ENCODE measurements at regions not wholly inside any gene's neighbourhood (a gene's known extent, or its start where the extent isn't known, plus 50 kb on each side); places are given as distances from the start of the nearest gene placed in this dataset.

DNA sequence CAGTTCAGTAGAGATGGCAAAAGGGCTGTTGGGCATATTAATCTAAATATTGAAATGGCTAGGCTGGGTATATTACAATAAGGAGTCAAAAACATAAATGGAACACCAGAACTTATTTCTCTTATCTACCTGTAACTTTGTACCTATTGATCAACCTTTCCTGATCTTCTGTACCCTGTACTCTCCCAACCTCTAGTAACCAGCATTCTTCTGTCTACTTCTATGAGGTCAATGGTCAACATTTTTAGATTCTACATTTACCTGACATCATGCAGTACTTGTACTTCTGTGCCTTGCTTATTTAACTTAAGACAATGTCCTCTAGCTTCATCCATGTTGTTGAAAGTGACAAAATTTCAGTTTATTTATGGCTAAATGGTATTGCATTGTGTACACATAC lies 467.3 kb downstream of the TAF11L14 start:
- Histone ChIP-seq H3K23ac (ENCODE audit: low read length) (no peak overlapping the region), H2AK5ac (ENCODE audit: low read length) (no peak overlapping the region), H3K36me3 (ENCODE audit: control insufficient read depth in 1 of 2, insufficient read depth in 2 of 2, low read length in 2 of 2) (no peaks in the 10 kb centered on the region), H3K27me3 (ENCODE audit: insufficient read depth, low read length) (no peaks in the 10 kb centered on the region), H3K4me1 (ENCODE audit: control insufficient read depth in 1 of 2, insufficient read depth in 2 of 2, low read length in 2 of 2) (no peaks in the 10 kb centered on the region), H3K4ac (ENCODE audit: low read depth, low read length) (no peak overlapping the region), H3K4me3 (ENCODE audit: low read depth, low read length) (no peak overlapping the region), H4K12ac (ENCODE audit: low read depth, low read length) (no peak overlapping the region), H2BK5ac (ENCODE audit: low read depth, low read length, poor library complexity) (no peak overlapping the region), H3K9me3 (ENCODE audit: insufficient read depth, low read depth, low read length) (no peaks in the 10 kb centered on the region), H4K8ac (ENCODE audit: low read depth, low read length) (no peak overlapping the region), H3K4me2 (ENCODE audit: low read length) (no peak overlapping the region), H3K14ac (ENCODE audit: low read length) (no peak overlapping the region), H3K79me1 (ENCODE audit: low read length) (no peaks in the 10 kb centered on the region), H2AFZ (ENCODE audit: insufficient read depth, low read length, poor library complexity) (no peak overlapping the region), H4K91ac (ENCODE audit: low read depth, low read length) (no peak overlapping the region), H3K79me2 (ENCODE audit: control insufficient read depth, insufficient read depth, low read length, poor library complexity) (no peaks in the 10 kb centered on the region), H3K27ac (ENCODE audit: low read depth, low read length) (no peak overlapping the region), H2BK12ac (ENCODE audit: low read length) (no peak overlapping the region), H3K18ac (ENCODE audit: low read length) (no peak overlapping the region), H2BK120ac (ENCODE audit: insufficient read depth, low read length, poor library complexity) (no peak overlapping the region), H3K9ac (ENCODE audit: low read length) (no peak overlapping the region)
- DNase-seq: no peak

DNA sequence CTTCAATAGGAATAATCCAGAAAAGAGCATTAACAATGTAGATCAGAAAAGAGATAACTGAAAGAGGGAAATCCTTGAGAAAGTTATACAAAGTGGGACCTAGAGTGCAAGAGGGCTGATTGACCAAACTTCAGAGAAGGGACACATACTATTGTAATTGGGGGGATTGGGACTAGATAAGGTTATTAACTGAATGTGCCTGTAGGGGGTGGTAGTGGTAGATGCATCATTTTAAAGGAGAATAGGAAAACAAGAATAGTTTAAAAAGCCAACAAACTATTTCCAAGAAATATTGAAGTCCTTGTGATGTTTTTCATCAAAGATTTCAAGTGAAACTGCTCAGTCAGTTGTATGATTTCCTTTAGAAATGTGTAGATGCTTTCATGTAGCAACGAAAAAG lies 468.5 kb downstream of the TAF11L14 start:
- H3K9ac ChIP-seq (ENCODE audit: low read length): no peak overlapping the region
- no peak overlapping the region for H2AK5ac ChIP-seq (ENCODE audit: low read length)
- no peaks in the 10 kb centered on the region for H3K27me3 ChIP-seq (ENCODE audit: insufficient read depth, low read length)
- H3K4me1 ChIP-seq (ENCODE audit: control insufficient read depth in 1 of 2, insufficient read depth in 2 of 2, low read length in 2 of 2): no peaks in the 10 kb centered on the region
- no peak overlapping the region for H2AFZ ChIP-seq (ENCODE audit: insufficient read depth, low read length, poor library complexity)
- no peak overlapping the region for H2BK120ac ChIP-seq (ENCODE audit: insufficient read depth, low read length, poor library complexity)
- DNase-seq: no peak
- H4K8ac ChIP-seq (ENCODE audit: low read depth, low read length): no peak overlapping the region
- H3K18ac ChIP-seq (ENCODE audit: low read length): no peak overlapping the region
- no peak overlapping the region for H4K12ac ChIP-seq (ENCODE audit: low read depth, low read length)
- H3K9me3 ChIP-seq (ENCODE audit: insufficient read depth, low read depth, low read length): no peaks in the 10 kb centered on the region
- H3K79me1 ChIP-seq (ENCODE audit: low read length): no peaks in the 10 kb centered on the region
- no peak overlapping the region for H3K4me2 ChIP-seq (ENCODE audit: low read length)
- H4K91ac ChIP-seq (ENCODE audit: low read depth, low read length): no peak overlapping the region
- H3K79me2 ChIP-seq (ENCODE audit: control insufficient read depth, insufficient read depth, low read length, poor library complexity): no peaks in the 10 kb centered on the region
- H3K4ac ChIP-seq (ENCODE audit: low read depth, low read length): no peak overlapping the region
- H2BK5ac ChIP-seq (ENCODE audit: low read depth, low read length, poor library complexity): no peak overlapping the region
- no peak overlapping the region for H3K4me3 ChIP-seq (ENCODE audit: low read depth, low read length)
- H3K36me3 ChIP-seq (ENCODE audit: control insufficient read depth in 1 of 2, insufficient read depth in 2 of 2, low read length in 2 of 2): no peaks in the 10 kb centered on the region
- no CpG with 5 or more reads among the region's 1 CpG for WGBS (ENCODE audit: extremely low coverage, insufficient coverage, insufficient read length)
- no peak overlapping the region for H3K23ac ChIP-seq (ENCODE audit: low read length)
- H3K14ac ChIP-seq (ENCODE audit: low read length): no peak overlapping the region
- no peak overlapping the region for H3K27ac ChIP-seq (ENCODE audit: low read depth, low read length)
- H2BK12ac ChIP-seq (ENCODE audit: low read length): no peak overlapping the region

DNA sequence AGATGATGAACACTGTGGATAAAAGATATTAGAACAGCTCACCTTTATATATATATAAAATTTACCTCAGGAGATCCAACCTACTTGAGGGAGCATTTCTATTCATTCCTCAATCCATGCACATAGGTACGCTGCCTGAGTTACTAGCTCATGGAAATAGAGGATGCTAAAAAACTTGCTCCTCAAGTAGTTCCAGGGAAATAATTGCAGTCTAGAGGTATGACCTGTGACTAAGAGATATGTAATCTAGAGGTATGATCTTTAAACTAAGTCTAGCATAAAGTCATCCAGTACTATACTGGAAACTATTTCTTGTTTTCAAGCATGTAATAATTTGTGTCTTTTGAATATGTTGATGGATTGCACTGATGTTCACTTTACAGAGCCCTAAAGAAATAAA lies 471.2 kb downstream of the TAF11L14 start:
- H3K36me3 ChIP-seq (ENCODE audit: control insufficient read depth in 1 of 2, insufficient read depth in 2 of 2, low read length in 2 of 2): no peaks in the 10 kb centered on the region
- H2BK5ac ChIP-seq (ENCODE audit: low read depth, low read length, poor library complexity): no peak overlapping the region
- H4K91ac ChIP-seq (ENCODE audit: low read depth, low read length): no peak overlapping the region
- H3K18ac ChIP-seq (ENCODE audit: low read length): no peak overlapping the region
- H4K8ac ChIP-seq (ENCODE audit: low read depth, low read length): no peak overlapping the region
- no peak overlapping the region for H3K4me3 ChIP-seq (ENCODE audit: low read depth, low read length)
- H3K27me3 ChIP-seq (ENCODE audit: insufficient read depth, low read length): no peaks in the 10 kb centered on the region
- H2AK5ac ChIP-seq (ENCODE audit: low read length): no peak overlapping the region
- H3K4me2 ChIP-seq (ENCODE audit: low read length): no peak overlapping the region
- no peak overlapping the region for H2BK120ac ChIP-seq (ENCODE audit: insufficient read depth, low read length, poor library complexity)
- peak; percentile 41 to 88 for DNase-seq
- no peaks in the 10 kb centered on the region for H3K79me1 ChIP-seq (ENCODE audit: low read length)
- no peak overlapping the region for H3K27ac ChIP-seq (ENCODE audit: low read depth, low read length)
- no peak overlapping the region for H3K23ac ChIP-seq (ENCODE audit: low read length)
- H2AFZ ChIP-seq (ENCODE audit: insufficient read depth, low read length, poor library complexity): no peak overlapping the region
- no peaks in the 10 kb centered on the region for H3K4me1 ChIP-seq (ENCODE audit: control insufficient read depth in 1 of 2, insufficient read depth in 2 of 2, low read length in 2 of 2)
- no peak overlapping the region for H4K12ac ChIP-seq (ENCODE audit: low read depth, low read length)
- H3K79me2 ChIP-seq (ENCODE audit: control insufficient read depth, insufficient read depth, low read length, poor library complexity): no peaks in the 10 kb centered on the region
- H3K9me3 ChIP-seq (ENCODE audit: insufficient read depth, low read depth, low read length): no peaks in the 10 kb centered on the region
- H2BK12ac ChIP-seq (ENCODE audit: low read length): no peak overlapping the region
- no CpG with 5 or more reads among the region's 1 CpG for WGBS (ENCODE audit: extremely low coverage, insufficient coverage, insufficient read length)
- H3K14ac ChIP-seq (ENCODE audit: low read length): no peak overlapping the region
- no peak overlapping the region for H3K9ac ChIP-seq (ENCODE audit: low read length)
- H3K4ac ChIP-seq (ENCODE audit: low read depth, low read length): no peak overlapping the region

DNA sequence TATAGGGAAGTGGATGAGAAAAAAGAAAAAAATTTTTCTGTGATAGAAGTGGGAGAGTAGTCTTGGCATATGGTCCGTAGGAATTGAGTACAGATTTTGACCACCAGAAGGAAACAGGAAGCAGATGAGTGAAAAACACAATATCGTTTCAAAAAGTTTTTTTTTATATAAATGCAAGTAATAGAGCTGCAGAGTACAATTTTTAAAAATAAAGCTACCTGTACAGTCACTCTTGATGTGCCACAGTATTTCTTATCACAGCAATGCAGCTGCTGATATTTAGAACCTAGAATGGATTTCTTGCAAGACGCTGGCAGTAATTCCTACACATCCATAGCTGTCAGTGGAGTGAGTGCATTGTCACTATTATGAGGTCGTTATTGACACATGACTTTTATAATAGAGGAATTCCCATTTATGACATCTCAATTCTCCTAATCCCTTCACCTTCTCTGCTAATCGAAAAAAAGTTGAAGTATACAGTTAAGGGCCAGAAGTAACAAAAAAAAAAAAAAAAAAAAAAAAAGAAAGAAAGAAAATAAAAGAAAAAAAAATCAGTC lies 477.7 kb downstream of the TAF11L14 start:
- Histone ChIP-seq H3K9ac (ENCODE audit: low read length) (no peak overlapping the region), H4K8ac (ENCODE audit: low read depth, low read length) (no peak overlapping the region), H3K4me1 (ENCODE audit: control insufficient read depth in 1 of 2, insufficient read depth in 2 of 2, low read length in 2 of 2) (no peaks in the 10 kb centered on the region)

More for the DNA sequence above, 477.7 kb downstream of the TAF11L14 start:
- Histone ChIP-seq H4K12ac (ENCODE audit: low read depth, low read length) (no peak overlapping the region), H2BK12ac (ENCODE audit: low read length) (no peak overlapping the region), H3K4me2 (ENCODE audit: low read length) (no peak overlapping the region), H3K79me1 (ENCODE audit: low read length) (no peaks in the 10 kb centered on the region), H3K79me2 (ENCODE audit: control insufficient read depth, insufficient read depth, low read length, poor library complexity) (no peaks in the 10 kb centered on the region), H2AFZ (ENCODE audit: insufficient read depth, low read length, poor library complexity) (no peak overlapping the region), H3K4ac (ENCODE audit: low read depth, low read length) (no peak overlapping the region), H3K14ac (ENCODE audit: low read length) (no peak overlapping the region), H3K18ac (ENCODE audit: low read length) (no peak overlapping the region), H3K27ac (ENCODE audit: low read depth, low read length) (no peak overlapping the region), H2BK120ac (ENCODE audit: insufficient read depth, low read length, poor library complexity) (no peak overlapping the region), H3K36me3 (ENCODE audit: control insufficient read depth in 1 of 2, insufficient read depth in 2 of 2, low read length in 2 of 2) (no peaks in the 10 kb centered on the region), H3K27me3 (ENCODE audit: insufficient read depth, low read length) (no peaks in the 10 kb centered on the region), H3K23ac (ENCODE audit: low read length) (no peak overlapping the region), H3K4me3 (ENCODE audit: low read depth, low read length) (no peak overlapping the region), H2BK5ac (ENCODE audit: low read depth, low read length, poor library complexity) (no peak overlapping the region), H3K9me3 (ENCODE audit: insufficient read depth, low read depth, low read length) (no peaks in the 10 kb centered on the region), H2AK5ac (ENCODE audit: low read length) (no peak overlapping the region), H4K91ac (ENCODE audit: low read depth, low read length) (no peak overlapping the region)
- DNase-seq: no peak
- no CpG with 5 or more reads among the region's 5 CpGs for WGBS (ENCODE audit: extremely low coverage, insufficient coverage, insufficient read length)

All from trophoblast cell (in vitro differentiated cells and primary cell).